SK-N-MC (cell line): ENCODE measurements at regions not wholly inside any gene's neighbourhood (a gene's known extent, or its start where the extent isn't known, plus 50 kb on each side); places are given as distances from the start of the nearest gene placed in this dataset.

Experiments
- DNase-seq: peaks from one replicate; pipeline ENCODE4 v3.0.0-alpha.2; 2011; ENCODE audit warnings: low read depth, low spot score
- H3K27ac ChIP-seq: fragments of 200-600 bp; sonication (generic); 2 replicates; pipeline ENCODE4 v1.5.1; 2016; ENCODE audit warnings: mixed run types
- H3K36me3 ChIP-seq: fragments of 200-600 bp; sonication (generic); 2 replicates; pipeline ENCODE4 v1.6.1; 2017; ENCODE audit warnings: antibody characterized with exemption, low read length, mixed read lengths; ENCODE audit not compliant: insufficient read depth
- H3K4me3 ChIP-seq: fragments of 200-600 bp; sonication (generic); 2 replicates; pipeline ENCODE4 v1.5.1; 2016
- H3K9ac ChIP-seq: fragments of 200-600 bp; sonication (generic); 2 replicates; pipeline ENCODE4 v1.8.0; 2017; ENCODE audit warnings: mixed run types, mixed read lengths; ENCODE audit not compliant: insufficient read length
- H3K9me3 ChIP-seq: fragments of 200-600 bp; sonication (generic); 2 replicates; pipeline ENCODE4 v1.6.1; 2017; ENCODE audit warnings: low read depth, mild to moderate bottlenecking, antibody characterized with exemption, low read length, moderate library complexity, mixed read lengths
- EZH2 ChIP-seq: fragments of 200-600 bp; sonication (generic); IDR thresholded peaks from one replicate; pipeline ENCODE4 v1.6.1; 2017; ENCODE audit warnings: antibody characterized with exemption
- FOXP2 ChIP-seq: optimal IDR thresholded peaks from 2 replicates; pipeline ENCODE3; 2011; ENCODE audit warnings: mild to moderate bottlenecking, moderate library complexity; ENCODE audit not compliant: insufficient read depth; ENCODE audit errors: extremely low read length, control extremely low read depth
- POLR2AphosphoS5 ChIP-seq: IDR thresholded peaks from 2 replicates; pipeline ENCODE4 v1.6.1; 2012; ENCODE audit warnings: mild to moderate bottlenecking, low read depth, low read length, borderline replicate concordance

GRCh38 chr15:47620960-47621681, 96.2 kb upstream of the SEMA6D start:
- TF ChIP-seq FOXP2 (no peak), POLR2AphosphoS5 (no peak)
- Histone ChIP-seq H3K36me3 (no peaks in the 10 kb centered on the region), H3K27ac (no peak overlapping the region), H3K9ac (no peak overlapping the region), H3K4me3 (no peak overlapping the region), H3K9me3 (no peaks in the 10 kb centered on the region)
- DNase-seq: no peak

GRCh38 chr15:47622055-47622454, 95.2 kb upstream of the SEMA6D start:
- no peaks in the 10 kb centered on the region for H3K9me3 ChIP-seq
- no peak for DNase-seq
- TF ChIP-seq EZH2: no peak
- no peak for TF ChIP-seq POLR2AphosphoS5
- no peak for TF ChIP-seq FOXP2
- no peak overlapping the region for H3K9ac ChIP-seq
- no peak overlapping the region for H3K27ac ChIP-seq
- no peak overlapping the region for H3K4me3 ChIP-seq
- H3K36me3 ChIP-seq: no peaks in the 10 kb centered on the region

GRCh38 chr15:47624503-47624902, 92.8 kb upstream of the SEMA6D start:
- TF ChIP-seq FOXP2 (no peak), POLR2AphosphoS5 (no peak), EZH2 (no peak)
- Histone ChIP-seq H3K9me3 (no peaks in the 10 kb centered on the region), H3K27ac (no peak overlapping the region), H3K36me3 (no peaks in the 10 kb centered on the region), H3K9ac (no peak overlapping the region), H3K4me3 (no peak overlapping the region)
- DNase-seq: no peak

- DNase-seq: no peak
- Histone ChIP-seq H3K27ac (no peak overlapping the region), H3K4me3 (no peak overlapping the region), H3K36me3 (no peaks in the 10 kb centered on the region), H3K9ac (no peak overlapping the region), H3K9me3 (no peaks in the 10 kb centered on the region)
- TF ChIP-seq FOXP2 (no peak), EZH2 (no peak), POLR2AphosphoS5 (no peak)
These were observed 78.3 kb upstream of the SEMA6D start for GRCh38 chr15:47639042-47639441.

- Histone ChIP-seq H3K36me3 (no peaks in the 10 kb centered on the region), H3K27ac (no peak overlapping the region), H3K9ac (no peak overlapping the region), H3K9me3 (no peaks in the 10 kb centered on the region), H3K4me3 (no peak overlapping the region)
- TF ChIP-seq FOXP2 (no peak), EZH2 (no peak), POLR2AphosphoS5 (no peak)
- DNase-seq: no peak
These were observed 77.2 kb upstream of the SEMA6D start for GRCh38 chr15:47640079-47640478.

GRCh38 chr15:47640901-47641300, 76.4 kb upstream of the SEMA6D start:
- Histone ChIP-seq H3K9ac (no peak overlapping the region), H3K27ac (no peak overlapping the region), H3K9me3 (no peaks in the 10 kb centered on the region), H3K4me3 (no peak overlapping the region), H3K36me3 (no peaks in the 10 kb centered on the region)
- DNase-seq: no peak
- TF ChIP-seq EZH2 (no peak), FOXP2 (no peak), POLR2AphosphoS5 (no peak)

GRCh38 chr15:47644722-47645121, 72.6 kb upstream of the SEMA6D start:
- no peak overlapping the region for H3K4me3 ChIP-seq
- DNase-seq: no peak

GRCh38 chr15:47650564-47650963, 66.7 kb upstream of the SEMA6D start:
- Histone ChIP-seq H3K36me3 (no peaks in the 10 kb centered on the region), H3K27ac (no peak overlapping the region), H3K4me3 (no peak overlapping the region), H3K9me3 (no peaks in the 10 kb centered on the region), H3K9ac (no peak overlapping the region)
- DNase-seq: no peak
- TF ChIP-seq FOXP2: no peak
- TF ChIP-seq POLR2AphosphoS5: no peak
- TF ChIP-seq EZH2: no peak

More at GRCh38 chr15:47644722-47645121, 72.6 kb upstream of the SEMA6D start:
- no peaks in the 10 kb centered on the region for H3K9me3 ChIP-seq
- H3K36me3 ChIP-seq: no peaks in the 10 kb centered on the region
- H3K27ac ChIP-seq: no peak overlapping the region
- H3K9ac ChIP-seq: no peak overlapping the region
- no peak for TF ChIP-seq POLR2AphosphoS5
- TF ChIP-seq EZH2: no peak
- no peak for TF ChIP-seq FOXP2

- H3K27ac ChIP-seq: no peak overlapping the region
- no peaks in the 10 kb centered on the region for H3K9me3 ChIP-seq
- H3K4me3 ChIP-seq: no peak overlapping the region
- no peak for DNase-seq
- TF ChIP-seq FOXP2 (no peak), POLR2AphosphoS5 (no peak), EZH2 (no peak)
- H3K36me3 ChIP-seq: no peaks in the 10 kb centered on the region
- H3K9ac ChIP-seq: no peak overlapping the region
These were observed 65.0 kb upstream of the SEMA6D start for GRCh38 chr15:47652328-47652727.
